ENCODE measurements at regions not wholly inside any gene's neighbourhood (a gene's known extent, or its start where the extent isn't known, plus 50 kb on each side); places are given as distances from the start of the nearest gene placed in this dataset.

- Mint-ChIP-seq H3K9me3 (no peaks in the 10 kb centered on the region), H3K4me3 (no peak overlapping the region), H3K36me3 (no peaks in the 10 kb centered on the region), H3K27ac (no peak overlapping the region), H3K27me3 (peaks cover 3% of the 10 kb centered on the region), H3K4me1 (ENCODE audit: low read depth) (no peaks in the 10 kb centered on the region)
- ChIA-PET POLR2A (no interaction called here), CTCF (no interaction called here)
- DNase-seq = no peak
- intact Hi-C loops (cut with micrococcal nuclease) = no loop called here
These were observed 673.8 kb upstream of the SALL3 start for GRCh38 chr18:78305789-78306188.

- CTCF ChIA-PET = no interaction called here
- intact Hi-C loops (cut with micrococcal nuclease) = no loop called here
- H3K27me3 Mint-ChIP-seq = peaks cover 3% of the 10 kb centered on the region
- no peak for DNase-seq
- H3K4me3 Mint-ChIP-seq = no peak overlapping the region
- H3K4me1 Mint-ChIP-seq (ENCODE audit: low read depth) = no peaks in the 10 kb centered on the region
- H3K27ac Mint-ChIP-seq = no peak overlapping the region
- H3K36me3 Mint-ChIP-seq = no peaks in the 10 kb centered on the region
- POLR2A ChIA-PET = no interaction called here
- peaks cover 4% of the 10 kb centered on the region for H3K9me3 Mint-ChIP-seq
These were observed 670.3 kb upstream of the SALL3 start for GRCh38 chr18:78309307-78309706.

GRCh38 chr18:78309924-78310323, 669.7 kb upstream of the SALL3 start:
- no peak overlapping the region for H3K4me3 Mint-ChIP-seq
- no peaks in the 10 kb centered on the region for H3K36me3 Mint-ChIP-seq
- no peak overlapping the region for H3K27ac Mint-ChIP-seq
- peaks cover 4% of the 10 kb centered on the region for H3K9me3 Mint-ChIP-seq
- no peak for DNase-seq
- H3K27me3 Mint-ChIP-seq = peaks cover 3% of the 10 kb centered on the region
- intact Hi-C loops (cut with micrococcal nuclease) = no loop called here
- ChIA-PET CTCF (no interaction called here), POLR2A (no interaction called here)
- no peaks in the 10 kb centered on the region for H3K4me1 Mint-ChIP-seq (ENCODE audit: low read depth)

GRCh38 chr18:78319264-78319663, 660.4 kb upstream of the SALL3 start:
- Mint-ChIP-seq H3K36me3 (no peaks in the 10 kb centered on the region), H3K9me3 (no peaks in the 10 kb centered on the region), H3K27me3 (no peaks in the 10 kb centered on the region), H3K4me3 (no peak overlapping the region), H3K27ac (no peak overlapping the region), H3K4me1 (ENCODE audit: low read depth) (no peaks in the 10 kb centered on the region)
- ChIA-PET CTCF (no interaction called here), POLR2A (no interaction called here)
- DNase-seq = no peak
- intact Hi-C loops (cut with micrococcal nuclease) = no loop called here

- Mint-ChIP-seq H3K27me3 (no peaks in the 10 kb centered on the region), H3K36me3 (no peaks in the 10 kb centered on the region), H3K27ac (no peak overlapping the region), H3K4me3 (no peak overlapping the region), H3K9me3 (no peaks in the 10 kb centered on the region), H3K4me1 (ENCODE audit: low read depth) (no peaks in the 10 kb centered on the region)
- ChIA-PET CTCF (no interaction called here), POLR2A (no interaction called here)
- DNase-seq = no peak
- intact Hi-C loops (cut with micrococcal nuclease) = no loop called here
These were observed 659.7 kb upstream of the SALL3 start for GRCh38 chr18:78319961-78320360.

- intact Hi-C loops (cut with micrococcal nuclease) = no loop called here
- H3K4me3 Mint-ChIP-seq = no peak overlapping the region
- CTCF ChIA-PET = no interaction called here
- H3K4me1 Mint-ChIP-seq (ENCODE audit: low read depth) = no peaks in the 10 kb centered on the region
- no peaks in the 10 kb centered on the region for H3K9me3 Mint-ChIP-seq
- no peak for DNase-seq
- no peak overlapping the region for H3K27ac Mint-ChIP-seq
- H3K36me3 Mint-ChIP-seq = no peaks in the 10 kb centered on the region
- POLR2A ChIA-PET = no interaction called here
- no peaks in the 10 kb centered on the region for H3K27me3 Mint-ChIP-seq
These were observed 658.2 kb upstream of the SALL3 start for GRCh38 chr18:78321402-78321801.

- H3K4me1 Mint-ChIP-seq (ENCODE audit: low read depth) = no peaks in the 10 kb centered on the region
- H3K27ac Mint-ChIP-seq = no peak overlapping the region
- H3K9me3 Mint-ChIP-seq = no peaks in the 10 kb centered on the region
- no peaks in the 10 kb centered on the region for H3K27me3 Mint-ChIP-seq
- CTCF ChIA-PET = no interaction called here
- POLR2A ChIA-PET = no interaction called here
- DNase-seq = no peak
- intact Hi-C loops (cut with micrococcal nuclease) = no loop called here
- no peaks in the 10 kb centered on the region for H3K36me3 Mint-ChIP-seq
- no peak overlapping the region for H3K4me3 Mint-ChIP-seq
These were observed 656.0 kb upstream of the SALL3 start for GRCh38 chr18:78323453-78324197.

DNA sequence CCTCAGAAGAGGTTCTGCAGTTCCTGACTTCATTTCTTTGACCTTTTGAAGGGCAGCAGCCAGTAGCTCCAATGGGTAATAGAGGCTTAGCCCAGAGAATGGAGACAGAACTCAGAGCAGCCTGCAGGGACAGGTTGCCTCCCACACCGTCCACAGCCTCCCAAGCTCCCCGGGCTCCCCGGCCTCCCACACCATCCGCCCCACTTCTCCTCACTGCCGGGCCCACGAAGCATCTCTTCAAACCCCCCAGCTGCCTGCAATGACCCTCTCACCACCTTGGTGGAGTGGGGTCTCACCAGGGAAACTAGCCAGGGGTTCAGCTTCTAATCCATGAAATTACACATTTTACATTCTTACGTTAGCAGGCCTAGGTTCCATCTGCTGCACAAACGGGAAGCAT, 652.0 kb upstream of the SALL3 start:
- Mint-ChIP-seq H3K36me3 (no peaks in the 10 kb centered on the region), H3K9me3 (no peaks in the 10 kb centered on the region), H3K4me1 (ENCODE audit: low read depth) (no peaks in the 10 kb centered on the region), H3K27ac (no peak overlapping the region), H3K4me3 (no peak overlapping the region), H3K27me3 (no peaks in the 10 kb centered on the region)
- CTCF ChIA-PET = no interaction called here
- POLR2A ChIA-PET = no interaction called here
- no peak for DNase-seq
- intact Hi-C loops (cut with micrococcal nuclease) = no loop called here

DNA sequence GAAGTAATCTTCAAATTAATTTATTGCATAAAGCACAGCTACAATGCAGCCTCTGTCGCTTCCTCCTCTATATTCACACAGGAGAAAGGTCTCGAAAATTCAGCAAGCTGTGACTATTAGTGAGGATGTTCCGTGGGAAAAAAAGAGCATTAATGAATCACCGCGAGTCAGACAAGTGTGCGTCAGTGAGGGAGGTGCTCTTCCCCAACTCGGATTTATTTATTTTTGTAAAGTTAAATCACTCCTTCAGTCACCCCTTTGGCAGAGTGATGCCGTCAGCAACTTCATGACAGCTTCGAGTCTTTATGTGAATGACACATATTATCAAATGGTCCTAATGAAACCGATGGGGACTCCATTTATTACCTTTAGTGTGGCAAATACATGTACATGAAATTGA, 648.9 kb upstream of the SALL3 start:
- Mint-ChIP-seq H3K36me3 (no peaks in the 10 kb centered on the region), H3K4me1 (ENCODE audit: low read depth) (no peaks in the 10 kb centered on the region), H3K4me3 (no peak overlapping the region), H3K27me3 (no peaks in the 10 kb centered on the region), H3K27ac (no peak overlapping the region), H3K9me3 (no peaks in the 10 kb centered on the region)
- DNase-seq = no peak
- ChIA-PET CTCF (no interaction called here), POLR2A (no interaction called here)
- intact Hi-C loops (cut with micrococcal nuclease) = no loop called here

- Mint-ChIP-seq H3K9me3 (no peaks in the 10 kb centered on the region), H3K4me1 (ENCODE audit: low read depth) (no peaks in the 10 kb centered on the region), H3K4me3 (no peak overlapping the region), H3K36me3 (no peaks in the 10 kb centered on the region), H3K27ac (no peak overlapping the region), H3K27me3 (no peaks in the 10 kb centered on the region)
- no peak for DNase-seq
- POLR2A ChIA-PET = no interaction called here
- CTCF ChIA-PET = no interaction called here
- intact Hi-C loops (cut with micrococcal nuclease) = no loop called here
These were observed 626.7 kb upstream of the SALL3 start for GRCh38 chr18:78352910-78353309.

DNA sequence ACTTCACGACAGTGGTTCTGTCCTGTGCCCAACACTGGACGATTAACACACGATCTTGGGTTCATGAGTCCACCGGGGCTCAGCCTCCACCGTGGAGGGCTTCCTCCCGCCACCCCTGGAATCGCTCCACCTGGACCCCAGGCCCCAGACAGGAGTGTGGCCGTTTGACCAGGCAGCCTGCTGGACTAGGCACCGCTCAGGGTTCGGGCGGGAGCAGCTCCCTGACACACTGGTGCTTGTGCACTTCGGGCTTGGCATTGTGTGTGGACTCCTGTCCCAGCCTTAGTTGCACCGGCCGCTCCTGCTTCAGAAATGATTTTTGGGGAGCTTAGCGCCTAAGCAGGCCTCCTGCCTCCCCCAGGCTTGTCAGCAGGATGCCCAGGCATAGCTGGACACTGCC, 617.4 kb upstream of the SALL3 start:
- H3K27ac Mint-ChIP-seq = no peak overlapping the region
- H3K4me1 Mint-ChIP-seq (ENCODE audit: low read depth) = no peaks in the 10 kb centered on the region
- H3K36me3 Mint-ChIP-seq = no peaks in the 10 kb centered on the region
- DNase-seq = no peak
- H3K4me3 Mint-ChIP-seq = no peak overlapping the region
- H3K9me3 Mint-ChIP-seq = no peaks in the 10 kb centered on the region
- intact Hi-C loops (cut with micrococcal nuclease) = no loop called here
- H3K27me3 Mint-ChIP-seq = no peaks in the 10 kb centered on the region
- POLR2A ChIA-PET = no interaction called here
- CTCF ChIA-PET = no interaction called here

DNA sequence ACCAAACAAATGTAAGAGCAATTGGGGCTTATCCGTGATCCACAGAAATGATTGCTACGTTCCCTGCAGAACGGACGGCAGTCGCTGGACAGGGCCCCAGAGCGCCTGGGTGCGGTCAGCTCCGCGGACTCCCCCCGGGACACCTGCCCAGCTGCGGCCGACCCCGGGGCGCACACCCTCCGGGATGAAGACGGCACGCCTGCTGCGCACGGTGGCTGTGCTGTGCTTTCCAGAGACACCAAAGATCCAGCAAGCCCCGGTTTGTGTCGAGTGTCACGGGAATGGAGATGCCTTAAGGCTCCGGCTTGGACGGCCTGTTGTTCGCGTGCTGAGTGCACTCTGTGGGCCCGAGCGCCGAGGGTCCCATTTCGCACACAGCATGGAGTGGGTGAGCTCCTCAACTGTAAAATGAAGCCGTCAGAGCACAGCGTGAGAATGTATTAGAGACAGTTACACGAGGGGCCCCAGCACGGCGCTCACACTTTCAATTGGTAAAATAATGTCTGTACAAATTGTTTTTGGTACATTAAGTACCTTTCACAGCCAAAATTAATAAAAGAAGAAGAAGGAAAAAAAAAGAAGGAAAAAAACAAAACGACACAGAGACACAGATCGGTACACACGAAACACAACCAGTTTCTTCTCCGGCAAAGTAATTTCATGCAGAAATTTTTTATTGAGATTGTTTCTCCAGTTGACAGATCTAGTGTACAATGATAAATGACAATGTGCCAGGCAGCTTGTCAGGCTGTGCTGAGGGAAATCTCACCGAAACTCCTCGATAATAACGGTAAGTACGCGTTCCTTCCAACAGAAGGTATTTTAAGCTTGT, 615.8 kb upstream of the SALL3 start:
- intact Hi-C loops (cut with micrococcal nuclease) = no loop called here
- no peaks in the 10 kb centered on the region for H3K36me3 Mint-ChIP-seq

DNA sequence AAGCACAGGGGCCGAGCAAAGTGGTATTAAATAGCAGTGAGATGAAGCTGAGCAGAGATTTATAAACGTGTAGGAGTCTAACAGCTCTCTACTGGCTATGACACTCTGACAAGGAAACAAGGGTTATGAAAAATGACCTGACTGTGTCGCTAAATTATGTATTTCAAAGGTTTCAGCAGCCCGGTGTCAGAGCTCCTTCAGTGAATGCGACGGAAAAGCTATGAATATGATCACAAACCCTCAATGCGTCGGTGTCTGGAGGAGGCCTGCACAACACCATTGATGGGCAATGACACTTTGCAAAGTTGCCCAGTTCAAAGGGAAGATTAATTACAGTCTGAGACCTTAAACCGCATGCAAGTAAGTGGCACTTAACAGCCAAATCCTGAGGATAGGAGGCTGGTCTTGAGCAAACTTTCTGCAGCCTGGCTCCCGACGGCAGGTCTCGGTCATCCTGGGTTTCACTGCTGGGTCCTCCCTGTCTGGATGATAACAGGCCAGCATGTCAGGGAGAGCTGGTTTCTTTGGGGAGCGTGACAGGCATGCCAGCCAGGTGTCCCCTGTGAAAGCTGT, 615.1 kb upstream of the SALL3 start:
- DNase-seq = no peak
- Mint-ChIP-seq H3K27me3 (no peaks in the 10 kb centered on the region), H3K4me1 (ENCODE audit: low read depth) (no peaks in the 10 kb centered on the region), H3K36me3 (no peaks in the 10 kb centered on the region), H3K4me3 (no peak overlapping the region), H3K27ac (no peak overlapping the region), H3K9me3 (no peaks in the 10 kb centered on the region)
- POLR2A ChIA-PET = no interaction called here
- intact Hi-C loops (cut with micrococcal nuclease) = no loop called here
- CTCF ChIA-PET = no interaction called here

More for the DNA sequence above, 615.8 kb upstream of the SALL3 start:
- CTCF ChIA-PET = no interaction called here
- Mint-ChIP-seq H3K9me3 (no peaks in the 10 kb centered on the region), H3K27me3 (no peaks in the 10 kb centered on the region), H3K27ac (no peak overlapping the region), H3K4me3 (no peak overlapping the region), H3K4me1 (ENCODE audit: low read depth) (no peaks in the 10 kb centered on the region)
- DNase-seq = no peak
- POLR2A ChIA-PET = no interaction called here
